ENCODE measurements at regions not wholly inside any gene's neighbourhood (a gene's known extent, or its start where the extent isn't known, plus 50 kb on each side); places are given as distances from the start of the nearest gene placed in this dataset.
"Not testable (repeated sequence)": the region's sequence is repeated elsewhere in the genome, so short reads cannot be mapped to it uniquely, and the experiment has no call there.

DNA sequence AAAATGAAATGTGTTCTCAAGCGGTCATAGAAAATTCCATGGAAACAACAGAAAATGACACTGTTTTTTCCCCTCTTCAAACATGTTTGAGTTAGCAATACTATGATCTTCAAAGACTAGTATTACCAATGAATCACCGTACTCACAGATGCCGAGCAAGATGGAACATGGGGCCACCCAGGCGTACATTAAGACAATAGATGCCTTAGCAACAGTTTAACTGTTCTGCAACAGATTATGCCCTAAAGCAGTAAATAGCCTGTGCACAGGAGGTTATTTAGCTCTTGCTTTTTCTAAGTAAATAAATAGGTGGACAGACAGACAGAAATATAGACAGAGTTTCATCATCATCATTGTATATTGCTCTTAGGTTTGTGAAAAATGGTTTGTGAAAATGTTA, 284.0 kb upstream of the DEFB112 start:
- Mint-ChIP-seq H3K27me3 (no peaks in the 10 kb centered on the region), H3K9me3 (peaks cover 4% of the 10 kb centered on the region), H3K4me1 (no peaks in the 10 kb centered on the region), H3K27ac (no peak overlapping the region), H3K4me3 (no peak overlapping the region), H3K36me3 (ENCODE audit: low read depth) (no peaks in the 10 kb centered on the region)
- ATAC-seq: no peak
- no peak for DNase-seq

DNA sequence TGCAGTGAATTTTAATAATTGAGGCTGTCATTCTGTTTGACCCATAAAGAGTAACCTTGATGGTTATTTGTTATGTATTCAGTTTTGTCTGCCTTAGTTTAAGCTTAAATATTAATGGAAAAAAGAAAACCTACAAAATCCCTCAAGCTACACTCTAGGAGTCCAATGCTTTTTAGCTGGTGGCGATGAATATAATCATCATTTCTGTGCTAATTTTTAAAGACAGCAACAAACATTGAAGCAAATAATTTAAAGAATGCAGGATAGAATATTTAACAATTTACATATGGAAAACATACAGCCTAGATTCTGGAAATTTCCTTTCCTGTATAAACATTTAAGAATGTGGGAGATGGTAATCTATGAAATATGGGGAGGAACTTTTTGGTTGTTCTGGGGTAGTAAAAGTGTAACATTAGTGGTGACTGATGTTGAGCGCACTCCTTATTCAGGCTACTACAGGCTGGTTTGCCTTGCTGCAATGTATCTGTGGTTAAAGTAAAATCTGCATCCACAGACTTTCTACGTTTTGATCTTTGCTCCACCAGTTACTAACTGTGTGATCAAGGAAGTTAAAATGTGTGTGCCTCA, 287.9 kb upstream of the DEFB112 start:
- no peaks in the 10 kb centered on the region for H3K4me1 Mint-ChIP-seq
- H3K27me3 Mint-ChIP-seq: no peaks in the 10 kb centered on the region
- no peak overlapping the region for H3K27ac Mint-ChIP-seq
- DNase-seq (no peak), ATAC-seq (no peak)
- peaks cover 4% of the 10 kb centered on the region for H3K9me3 Mint-ChIP-seq
- no peaks in the 10 kb centered on the region for H3K36me3 Mint-ChIP-seq (ENCODE audit: low read depth)
- H3K4me3 Mint-ChIP-seq: no peak overlapping the region

DNA sequence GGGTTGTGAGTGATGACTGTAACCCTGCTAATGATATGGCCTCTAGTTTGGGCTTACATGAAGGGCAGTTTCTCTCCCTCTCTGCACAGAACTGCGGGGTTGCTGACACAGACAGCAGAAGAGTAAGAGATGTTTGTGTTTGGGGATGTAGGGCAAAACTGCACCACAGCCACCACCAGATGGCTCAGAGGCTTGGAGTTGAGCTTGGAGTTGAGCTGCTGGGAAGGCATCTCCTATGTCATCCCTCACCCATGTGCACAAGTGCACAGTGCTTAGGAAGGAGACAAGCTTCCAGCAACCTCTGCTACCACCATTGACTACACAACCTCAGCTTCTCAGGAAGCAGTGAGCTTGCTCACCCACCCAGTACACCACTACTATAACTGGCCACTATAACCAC, 303.9 kb upstream of the DEFB112 start:
- no peak overlapping the region for H3K4me3 Mint-ChIP-seq
- no peak overlapping the region for H3K27ac Mint-ChIP-seq
- DNase-seq: no peak
- H3K36me3 Mint-ChIP-seq (ENCODE audit: low read depth): no peaks in the 10 kb centered on the region
- peaks cover 20% of the 10 kb centered on the region for H3K9me3 Mint-ChIP-seq
- H3K4me1 Mint-ChIP-seq: no peaks in the 10 kb centered on the region
- ATAC-seq: no peak
- H3K27me3 Mint-ChIP-seq: no peaks in the 10 kb centered on the region

DNA sequence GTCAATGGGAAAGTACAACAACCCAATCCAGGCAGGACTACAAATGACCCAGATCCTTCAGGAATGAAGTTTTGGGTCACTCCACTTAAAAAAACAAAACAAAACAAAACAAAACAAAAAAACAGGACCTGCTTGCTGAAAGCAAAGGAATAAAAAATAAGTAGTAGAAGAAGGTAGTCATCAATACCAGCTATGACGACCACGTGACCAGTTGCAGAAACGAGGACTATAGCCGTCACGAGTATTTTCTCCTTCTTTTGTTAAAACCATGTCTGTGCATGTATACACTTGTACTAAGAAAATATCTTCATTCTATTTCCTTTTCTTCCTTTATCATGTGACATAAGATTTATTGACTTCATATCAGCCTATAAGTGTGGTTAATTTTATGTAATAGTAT, 308.4 kb upstream of the DEFB112 start:
- no peaks in the 10 kb centered on the region for H3K36me3 Mint-ChIP-seq (ENCODE audit: low read depth)
- no peak overlapping the region for H3K27ac Mint-ChIP-seq
- DNase-seq (no peak), ATAC-seq (no peak)
- no peak overlapping the region for H3K4me3 Mint-ChIP-seq
- no peaks in the 10 kb centered on the region for H3K4me1 Mint-ChIP-seq
- H3K27me3 Mint-ChIP-seq: no peaks in the 10 kb centered on the region
- H3K9me3 Mint-ChIP-seq: peaks cover 27% of the 10 kb centered on the region

DNA sequence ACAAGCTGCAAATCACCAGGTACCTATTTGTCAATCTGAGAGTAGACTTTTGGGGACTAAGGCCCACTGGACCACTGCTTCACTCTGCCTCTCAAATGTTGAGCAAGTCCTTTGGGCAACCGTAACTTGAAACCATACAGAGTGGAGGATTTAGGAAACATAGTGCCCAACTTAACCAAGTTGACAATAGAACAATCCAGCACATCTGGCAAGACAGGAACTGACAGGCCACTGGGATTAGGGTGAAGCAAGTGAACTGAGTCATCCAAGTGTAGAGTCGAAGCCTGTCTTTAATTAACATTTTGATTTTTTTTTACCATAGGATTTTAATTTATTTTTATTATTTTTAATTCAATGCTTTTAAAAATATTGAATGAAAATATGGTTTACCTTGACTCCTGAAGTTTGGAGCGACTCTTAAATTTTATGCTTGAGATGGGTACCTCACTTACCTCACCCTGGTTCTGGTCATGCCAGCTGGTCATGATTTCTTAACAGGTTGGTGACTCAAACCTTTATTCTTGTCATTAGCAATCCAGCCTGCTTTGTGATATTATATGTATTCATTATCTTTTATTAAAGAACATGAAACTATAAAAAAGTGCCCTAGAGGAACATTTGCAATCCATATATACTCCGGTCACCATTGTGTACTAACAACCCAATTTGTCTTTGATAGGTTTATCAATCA, 312.1 kb upstream of the DEFB112 start:
- ATAC-seq (no peak), DNase-seq (no peak)
- Mint-ChIP-seq H3K4me1 (no peaks in the 10 kb centered on the region), H3K27me3 (no peaks in the 10 kb centered on the region), H3K9me3 (peaks cover 10% of the 10 kb centered on the region), H3K27ac (no peak overlapping the region), H3K4me3 (no peak overlapping the region), H3K36me3 (ENCODE audit: low read depth) (no peaks in the 10 kb centered on the region)

DNA sequence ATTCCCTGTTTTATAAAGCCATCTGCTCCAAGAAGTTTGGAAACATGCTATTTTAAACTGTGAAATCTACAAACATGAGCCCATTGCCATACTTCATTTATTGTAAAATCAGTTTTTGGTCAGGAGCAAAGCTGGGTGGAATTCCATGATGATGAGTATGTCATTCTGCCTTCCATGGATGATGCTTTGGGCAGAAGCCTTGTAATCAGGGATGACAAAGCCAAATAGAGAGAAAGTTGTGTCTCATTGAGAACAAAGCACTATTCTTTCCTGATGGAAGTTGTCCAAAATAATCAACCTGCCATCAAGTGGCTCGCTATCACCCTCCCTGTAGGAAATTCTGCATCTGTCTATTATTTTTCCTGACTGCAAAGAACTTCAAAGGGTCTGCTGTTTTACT, 313.0 kb upstream of the DEFB112 start:
- ATAC-seq (no peak), DNase-seq (no peak)
- no peak overlapping the region for H3K27ac Mint-ChIP-seq
- H3K4me3 Mint-ChIP-seq: no peak overlapping the region
- no peaks in the 10 kb centered on the region for H3K4me1 Mint-ChIP-seq
- peaks cover 8% of the 10 kb centered on the region for H3K9me3 Mint-ChIP-seq
- H3K27me3 Mint-ChIP-seq: no peaks in the 10 kb centered on the region
- H3K36me3 Mint-ChIP-seq (ENCODE audit: low read depth): no peaks in the 10 kb centered on the region

DNA sequence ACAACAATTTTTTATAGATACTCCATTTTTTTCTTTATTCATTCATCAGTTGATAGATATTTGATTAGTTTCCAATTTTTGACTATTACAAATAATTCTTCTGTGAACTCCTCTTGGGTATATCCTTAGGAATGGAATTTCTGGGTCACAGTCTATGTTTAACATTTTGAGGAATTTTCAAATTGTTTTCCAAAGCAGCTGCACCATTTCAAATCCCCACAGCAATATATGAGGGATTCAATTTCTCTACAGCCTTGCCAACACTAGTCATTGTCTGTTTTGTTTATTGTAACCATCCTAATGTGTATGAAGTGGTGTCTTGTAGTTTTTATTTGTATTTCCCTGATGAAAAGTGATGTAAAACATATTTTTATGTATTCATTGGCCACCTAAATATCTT, 320.3 kb upstream of the DEFB112 start:
- no peak overlapping the region for H3K4me3 Mint-ChIP-seq
- ATAC-seq: no peak
- peaks cover under 1% of the 10 kb centered on the region for H3K9me3 Mint-ChIP-seq

DNA sequence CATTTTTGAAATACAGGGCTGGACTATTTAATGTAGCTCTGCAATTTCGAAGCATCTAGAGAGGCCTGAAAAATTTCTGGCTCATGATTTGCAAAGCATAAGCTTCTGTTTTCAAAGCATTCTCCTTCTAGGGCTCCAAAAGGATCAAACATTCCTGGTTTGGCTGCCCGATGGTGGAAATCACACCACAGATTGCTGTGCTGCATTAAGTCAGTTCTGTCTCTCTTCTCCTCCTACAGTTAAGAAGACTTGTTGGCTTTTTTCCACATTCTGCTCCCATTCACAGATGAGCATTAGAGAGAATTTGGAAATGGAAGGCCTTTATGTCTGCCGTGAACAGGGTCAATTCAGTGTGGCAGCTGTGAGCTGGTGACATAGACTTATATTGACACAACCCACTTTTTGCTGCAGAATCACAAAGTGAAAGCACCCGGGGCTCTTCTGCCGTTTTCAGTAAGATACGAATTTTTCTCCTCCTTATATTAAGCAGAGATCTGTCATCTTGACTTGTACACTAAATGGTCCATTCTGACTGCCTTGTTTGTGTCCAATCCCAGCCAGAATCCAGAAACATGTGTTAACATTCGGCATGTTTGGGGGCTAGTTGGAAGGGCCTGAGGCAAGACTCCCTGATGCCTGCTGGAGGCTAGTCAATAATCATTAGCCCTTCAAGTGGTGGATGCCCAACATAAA, 330.8 kb upstream of the DEFB112 start:
- H3K27ac Mint-ChIP-seq: no peak overlapping the region
- no peaks in the 10 kb centered on the region for H3K4me1 Mint-ChIP-seq
- H3K9me3 Mint-ChIP-seq: peaks cover 14% of the 10 kb centered on the region
- no peak for ATAC-seq
- DNase-seq: no peak
- H3K4me3 Mint-ChIP-seq: no peak overlapping the region
- no peaks in the 10 kb centered on the region for H3K36me3 Mint-ChIP-seq (ENCODE audit: low read depth)
- H3K27me3 Mint-ChIP-seq: no peaks in the 10 kb centered on the region

More for the DNA sequence above, 320.3 kb upstream of the DEFB112 start:
- no peaks in the 10 kb centered on the region for H3K4me1 Mint-ChIP-seq
- no peak overlapping the region for H3K27ac Mint-ChIP-seq
- no peak for DNase-seq
- no peaks in the 10 kb centered on the region for H3K36me3 Mint-ChIP-seq (ENCODE audit: low read depth)
- no peaks in the 10 kb centered on the region for H3K27me3 Mint-ChIP-seq

DNA sequence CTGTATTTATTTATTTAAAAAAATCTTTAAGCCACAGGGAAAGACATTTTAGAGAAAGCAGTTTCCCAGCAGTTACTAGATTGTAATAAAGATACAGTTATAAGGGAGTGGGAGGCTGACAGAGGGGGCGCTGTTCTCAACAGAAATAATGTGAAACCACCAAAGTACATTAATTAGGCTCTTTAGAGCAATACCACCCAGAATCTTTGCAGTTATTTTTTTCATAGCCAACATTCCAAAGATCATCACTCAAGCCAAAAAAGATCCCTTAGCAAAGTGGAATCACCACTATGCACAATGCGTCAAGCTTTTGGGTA, 331.3 kb upstream of the DEFB112 start:
- Mint-ChIP-seq H3K9me3 (peaks cover 9% of the 10 kb centered on the region), H3K27ac (no peak overlapping the region), H3K27me3 (no peaks in the 10 kb centered on the region), H3K36me3 (ENCODE audit: low read depth) (no peaks in the 10 kb centered on the region), H3K4me1 (no peaks in the 10 kb centered on the region), H3K4me3 (no peak overlapping the region)
- ATAC-seq: no peak
- no peak for DNase-seq

DNA sequence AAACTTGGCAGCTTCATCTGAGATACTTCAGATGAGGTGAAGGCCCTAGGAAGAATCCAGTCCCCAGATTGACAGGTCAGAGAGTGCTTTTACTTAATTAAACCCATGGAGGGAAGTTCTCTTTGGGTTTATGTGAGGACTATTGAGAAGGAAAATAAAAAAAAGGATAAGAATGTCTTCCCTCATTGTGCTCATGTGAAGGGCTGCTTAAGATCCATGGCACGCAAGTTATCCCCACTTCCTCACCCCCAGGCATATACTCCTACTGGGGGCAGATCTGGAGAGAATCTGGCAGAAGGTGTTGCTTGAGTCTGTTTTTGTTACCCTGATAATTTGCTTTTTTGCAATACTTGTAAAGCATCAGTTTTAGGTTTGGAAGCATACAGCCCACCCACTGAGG, 322.9 kb upstream of the TFAP2D start:
- no peaks in the 10 kb centered on the region for H3K27me3 Mint-ChIP-seq

DNA sequence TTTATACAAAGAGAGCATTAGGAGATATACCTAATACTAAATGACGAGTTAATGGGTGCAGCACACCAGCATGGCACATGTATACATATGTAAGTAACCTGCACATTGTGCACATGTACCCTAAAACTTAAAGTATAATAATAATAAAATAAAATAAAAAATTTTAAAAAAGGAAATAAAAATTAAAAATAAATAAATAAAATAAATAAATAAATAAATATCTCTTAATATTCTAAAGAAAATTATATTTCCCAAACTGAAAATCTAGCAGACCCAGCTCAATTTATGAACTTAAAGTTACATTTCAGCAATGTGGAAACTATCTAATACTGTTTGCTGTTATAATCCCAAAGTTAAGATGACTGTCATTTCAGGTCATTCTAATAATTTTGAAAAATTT, 319.2 kb upstream of the TFAP2D start:
- not testable (repeated sequence) for H3K36me3 Mint-ChIP-seq (ENCODE audit: low read depth); ATAC-seq; H3K27me3 Mint-ChIP-seq; H3K9me3 Mint-ChIP-seq; H3K4me1 Mint-ChIP-seq; H3K27ac Mint-ChIP-seq; H3K4me3 Mint-ChIP-seq; DNase-seq

More for the DNA sequence above, 322.9 kb upstream of the TFAP2D start:
- H3K4me1 Mint-ChIP-seq: no peaks in the 10 kb centered on the region
- ATAC-seq (no peak), DNase-seq (no peak)
- no peaks in the 10 kb centered on the region for H3K36me3 Mint-ChIP-seq (ENCODE audit: low read depth)
- H3K9me3 Mint-ChIP-seq: peaks cover 4% of the 10 kb centered on the region
- no peak overlapping the region for H3K27ac Mint-ChIP-seq
- no peak overlapping the region for H3K4me3 Mint-ChIP-seq

DNA sequence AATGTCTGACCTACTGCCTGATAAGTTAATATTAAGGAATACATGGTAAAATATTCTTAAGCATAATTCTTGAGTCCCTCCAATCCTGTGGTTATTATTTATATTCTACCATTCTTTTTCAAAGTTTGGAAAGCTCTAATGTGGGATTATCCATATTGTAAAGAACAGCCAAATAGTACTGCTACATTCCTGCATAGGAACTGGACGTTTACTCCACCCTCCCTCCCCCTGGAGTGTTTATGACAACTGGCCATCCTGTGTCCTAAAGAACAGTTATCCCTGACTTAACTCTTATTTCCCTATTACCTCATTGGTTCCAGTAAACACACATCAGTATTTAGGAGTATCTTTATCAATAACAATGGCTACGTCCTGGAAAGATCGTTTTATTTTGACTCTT, 308.7 kb upstream of the TFAP2D start:
- Mint-ChIP-seq H3K27me3 (no peaks in the 10 kb centered on the region), H3K9me3 (peaks cover 10% of the 10 kb centered on the region), H3K4me1 (no peaks in the 10 kb centered on the region), H3K27ac (no peak overlapping the region), H3K36me3 (ENCODE audit: low read depth) (no peaks in the 10 kb centered on the region), H3K4me3 (no peak overlapping the region)
- ATAC-seq: no peak
- no peak for DNase-seq

DNA sequence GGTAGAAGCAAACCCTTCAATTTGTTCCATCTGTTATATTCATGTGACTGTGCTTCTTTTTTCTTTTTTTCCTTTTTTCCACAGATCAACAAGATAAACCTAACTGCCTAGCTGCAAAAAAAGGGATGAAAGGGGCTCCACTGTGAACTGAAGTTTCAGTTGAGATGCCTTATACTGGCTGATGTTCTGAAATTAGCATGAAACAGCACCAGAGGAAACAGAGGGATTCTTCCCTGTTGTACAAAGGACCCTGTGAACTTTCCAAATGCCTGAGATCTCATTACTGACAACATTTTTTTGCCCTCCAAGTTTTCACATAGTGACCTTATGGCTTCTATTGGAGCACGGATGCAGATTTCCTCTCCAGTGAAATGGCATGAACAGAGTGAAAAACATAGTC, 302.7 kb upstream of the TFAP2D start:
- ATAC-seq (no peak), DNase-seq (no peak)
- no peaks in the 10 kb centered on the region for H3K36me3 Mint-ChIP-seq (ENCODE audit: low read depth)
- H3K4me3 Mint-ChIP-seq: no peak overlapping the region
- H3K4me1 Mint-ChIP-seq: no peaks in the 10 kb centered on the region
- H3K27me3 Mint-ChIP-seq: no peaks in the 10 kb centered on the region
- H3K27ac Mint-ChIP-seq: no peak overlapping the region
- H3K9me3 Mint-ChIP-seq: no peaks in the 10 kb centered on the region

DNA sequence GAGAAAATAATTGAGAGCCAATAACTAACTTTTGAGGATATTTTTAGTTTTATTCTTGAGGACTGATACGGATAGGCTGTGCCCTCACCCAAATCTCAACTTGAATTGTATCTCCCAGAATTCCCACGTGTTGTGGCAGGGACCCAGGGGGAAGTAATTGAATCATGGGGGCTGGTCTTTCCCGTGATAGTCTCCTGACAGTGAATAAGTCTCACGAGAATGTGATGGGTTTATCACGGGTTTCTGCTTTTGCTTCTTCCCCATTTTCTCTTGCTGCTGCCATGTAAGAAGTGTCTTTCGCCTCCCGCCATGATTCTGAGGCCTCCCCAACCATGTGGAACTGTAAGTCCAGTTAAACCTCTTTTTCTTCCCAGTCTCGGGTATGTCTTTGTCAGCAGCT, 292.3 kb upstream of the TFAP2D start:
- H3K9me3 Mint-ChIP-seq: peaks cover 20% of the 10 kb centered on the region

DNA sequence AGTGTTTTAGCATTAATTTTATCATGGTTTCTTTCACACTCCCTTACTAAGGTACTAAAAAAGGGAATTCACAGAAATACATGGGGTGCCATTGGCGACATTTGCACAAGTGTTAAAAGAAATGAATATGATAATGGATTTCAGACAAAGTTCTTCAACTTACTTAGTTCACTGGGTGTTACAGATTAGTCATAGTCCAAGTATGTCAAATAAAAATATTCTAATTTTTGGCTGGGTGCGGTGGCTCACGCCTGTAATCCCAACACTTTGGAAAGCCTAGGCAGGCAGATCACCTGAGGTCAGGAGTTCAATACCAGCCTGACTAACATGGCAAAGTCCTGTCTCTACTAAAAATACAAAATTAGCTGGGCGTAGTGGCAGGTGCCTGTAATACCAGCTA, 286.1 kb upstream of the TFAP2D start:
- Mint-ChIP-seq H3K4me1 (no peaks in the 10 kb centered on the region), H3K27me3 (no peaks in the 10 kb centered on the region), H3K9me3 (peaks cover 18% of the 10 kb centered on the region), H3K27ac (no peak overlapping the region), H3K4me3 (no peak overlapping the region), H3K36me3 (ENCODE audit: low read depth) (no peaks in the 10 kb centered on the region)
- DNase-seq: no peak
- no peak for ATAC-seq

More for the DNA sequence above, 292.3 kb upstream of the TFAP2D start:
- not testable (repeated sequence) for H3K36me3 Mint-ChIP-seq (ENCODE audit: low read depth); H3K4me1 Mint-ChIP-seq; DNase-seq; H3K4me3 Mint-ChIP-seq; H3K27ac Mint-ChIP-seq; ATAC-seq; H3K27me3 Mint-ChIP-seq
